PC-9 (cell line): ENCODE measurements at regions not wholly inside any gene's neighbourhood (a gene's known extent, or its start where the extent isn't known, plus 50 kb on each side); places are given as distances from the start of the nearest gene placed in this dataset.

ENCODE experiments used
- CTCF ChIP-seq: fragments of 200-600 bp; sonication (generic); conservative IDR thresholded peaks from 2 replicates; pipeline ENCODE4 v1.6.1; 2017; ENCODE audit warnings: mixed run types, antibody characterized with exemption, mild to moderate bottlenecking, moderate library complexity
- EZH2 ChIP-seq: fragments of 200-600 bp; sonication (generic); IDR thresholded peaks from 2 replicates; pipeline ENCODE4 v1.8.0; 2017; ENCODE audit warnings: antibody characterized with exemption, low read depth

GRCh38 chr6:120493505-120493904 is 840.8 kb downstream of the TBC1D32 start:
- no peak for TF ChIP-seq EZH2
- TF ChIP-seq CTCF: no peak
